MM.1S (cell line): ENCODE measurements at regions not wholly inside any gene's neighbourhood (a gene's known extent, or its start where the extent isn't known, plus 50 kb on each side); places are given as distances from the start of the nearest gene placed in this dataset.

Experiments
- DNase-seq: peaks from one replicate; pipeline ENCODE4 v3.0.0-alpha.2; 2015
- H2AFZ ChIP-seq: fragments of 300-600 bp; sonication (generic); 2 replicates; pipeline ENCODE4 v1.6.0; 2016; ENCODE audit warnings: antibody characterized with exemption, low read length
- H3F3A ChIP-seq: fragments of 300-600 bp; sonication (generic); 2 replicates; pipeline ENCODE4 v1.6.1; 2016; ENCODE audit warnings: mild to moderate bottlenecking, antibody characterized with exemption, low read length, moderate library complexity, mixed read lengths; ENCODE audit not compliant: insufficient read depth
- H3K27ac ChIP-seq: fragments of 300-600 bp; sonication (generic); 2 replicates; pipeline ENCODE4 v1.5.1; 2016; ENCODE audit warnings: mild to moderate bottlenecking, low read length
- H3K27me3 ChIP-seq: fragments of 300-600 bp; sonication (generic); replicated peaks from 2 replicates; pipeline ENCODE4 v1.6.0; 2016; ENCODE audit warnings: low read length; ENCODE audit not compliant: insufficient read depth
- H3K36me3 ChIP-seq: fragments of 300-600 bp; sonication (generic); replicated peaks from 2 replicates; pipeline ENCODE4 v1.6.1; 2016; ENCODE audit warnings: mild to moderate bottlenecking, low read length, mixed read lengths; ENCODE audit not compliant: insufficient read depth
- H3K4me1 ChIP-seq: fragments of 300-600 bp; sonication (generic); 2 replicates; pipeline ENCODE4 v1.6.1; 2016; ENCODE audit warnings: low read length, mixed read lengths
- H3K4me2 ChIP-seq: fragments of 300-600 bp; sonication (generic); 2 replicates; pipeline ENCODE4 v1.6.0; 2016; ENCODE audit warnings: low read depth, low read length
- H3K4me3 ChIP-seq: fragments of 300-600 bp; sonication (generic); 2 replicates; pipeline ENCODE4 v1.5.1; 2016; ENCODE audit warnings: low read length, mixed read lengths
- H3K79me2 ChIP-seq: fragments of 300-600 bp; sonication (generic); 2 replicates; pipeline ENCODE4 v1.6.1; 2016; ENCODE audit warnings: mixed run types, low read length, mixed read lengths
- H3K9ac ChIP-seq: fragments of 300-600 bp; sonication (generic); 2 replicates; pipeline ENCODE4 v1.6.1; 2016; ENCODE audit warnings: low read length, mixed read lengths
- H3K9me2 ChIP-seq: fragments of 300-600 bp; sonication (generic); replicated peaks from 2 replicates; pipeline ENCODE4 v1.6.1; 2016; ENCODE audit warnings: mild to moderate bottlenecking, low read length, mixed read lengths; ENCODE audit not compliant: insufficient read depth
- H3K9me3 ChIP-seq: fragments of 300-600 bp; sonication (generic); replicated peaks from 2 replicates; pipeline ENCODE4 v1.6.1; 2016; ENCODE audit warnings: mild to moderate bottlenecking, low read length, mixed read lengths; ENCODE audit not compliant: insufficient read depth
- H4K20me1 ChIP-seq: fragments of 300-600 bp; sonication (generic); 2 replicates; pipeline ENCODE4 v1.6.1; 2016; ENCODE audit warnings: mild to moderate bottlenecking, low read length, moderate library complexity, mixed read lengths; ENCODE audit not compliant: insufficient read depth
- CTCF ChIP-seq: fragments of 300-600 bp; sonication (generic); IDR thresholded peaks from 2 replicates; pipeline ENCODE4 v1.5.1; 2016; ENCODE audit warnings: antibody characterized with exemption, low read length, mixed read lengths
- EZH2 ChIP-seq: fragments of 300-600 bp; sonication (generic); optimal IDR thresholded peaks from 2 replicates; pipeline ENCODE3; 2017; ENCODE audit warnings: low read depth, mild to moderate bottlenecking, antibody characterized with exemption, low read length, mixed read lengths
- EZH2phosphoT487 ChIP-seq: fragments of 300-600 bp; sonication (generic); IDR thresholded peaks from 2 replicates; pipeline ENCODE4 v1.6.1; 2018; ENCODE audit warnings: antibody characterized with exemption, low read length

GRCh38 chr17:54848368-54848987, 52.2 kb upstream of the TOM1L1 start:
- no peak overlapping the region for H3K27ac ChIP-seq
- H3K27me3 ChIP-seq = no peaks in the 10 kb centered on the region
- TF ChIP-seq EZH2 (no peak), EZH2phosphoT487 (no peak), CTCF (no peak)
- no peaks in the 10 kb centered on the region for H3K36me3 ChIP-seq
- no peaks in the 10 kb centered on the region for H3K79me2 ChIP-seq
- no peaks in the 10 kb centered on the region for H3K9me3 ChIP-seq
- H3K4me1 ChIP-seq = no peaks in the 10 kb centered on the region
- no peak overlapping the region for H3K9ac ChIP-seq
- H3F3A ChIP-seq = no peaks in the 10 kb centered on the region
- H2AFZ ChIP-seq = no peak overlapping the region
- no peak overlapping the region for H3K4me2 ChIP-seq
- H4K20me1 ChIP-seq = no peaks in the 10 kb centered on the region
- DNase-seq = no peak
- no peaks in the 10 kb centered on the region for H3K9me2 ChIP-seq
- H3K4me3 ChIP-seq = no peak overlapping the region

GRCh38 chr17:54849660-54850059, 51.0 kb upstream of the TOM1L1 start:
- H3F3A ChIP-seq = no peaks in the 10 kb centered on the region
- no peaks in the 10 kb centered on the region for H3K9me3 ChIP-seq
- TF ChIP-seq CTCF (no peak), EZH2 (no peak), EZH2phosphoT487 (no peak)
- H3K9ac ChIP-seq = no peak overlapping the region
- H3K79me2 ChIP-seq = no peaks in the 10 kb centered on the region
- H3K9me2 ChIP-seq = no peaks in the 10 kb centered on the region
- no peaks in the 10 kb centered on the region for H4K20me1 ChIP-seq
- H3K27me3 ChIP-seq = no peaks in the 10 kb centered on the region
- no peak for DNase-seq
- H3K27ac ChIP-seq = no peak overlapping the region
- H2AFZ ChIP-seq = no peak overlapping the region
- no peaks in the 10 kb centered on the region for H3K4me1 ChIP-seq
- no peak overlapping the region for H3K4me2 ChIP-seq
- H3K36me3 ChIP-seq = no peaks in the 10 kb centered on the region
- no peak overlapping the region for H3K4me3 ChIP-seq
